ENCODE measurements at regions not wholly inside any gene's neighbourhood (a gene's known extent, or its start where the extent isn't known, plus 50 kb on each side); places are given as distances from the start of the nearest gene placed in this dataset.
"Not testable (repeated sequence)": the region's sequence is repeated elsewhere in the genome, so short reads cannot be mapped to it uniquely, and the experiment has no call there.

- 46% methylated on average over 2 of the region's 2 CpGs for WGBS
- intact Hi-C loops (cut with DNase I): no loop called here
These were observed 251.8 kb upstream of the NETO1 start for GRCh38 chr18:73119574-73119973.

GRCh38 chr18:73118121-73118816, 250.5 kb upstream of the NETO1 start:
- no peak overlapping the region for H3K4me3 ChIP-seq
- intact Hi-C loops (cut with DNase I): no loop called here
- TF ChIP-seq EP300 (IDR thresholded peaks at IDR 0.05): no peak
- 63% methylated on average over 3 of the region's 3 CpGs for WGBS
- H3K27me3 ChIP-seq: no peaks in the 10 kb centered on the region
- no peaks in the 10 kb centered on the region for H3K36me3 ChIP-seq
- DNase-seq (ENCODE audit: extremely low spot score): no peak
- H3K9me3 ChIP-seq: no peaks in the 10 kb centered on the region
- no peaks in the 10 kb centered on the region for H3K4me1 ChIP-seq
- no peak overlapping the region for H3K27ac ChIP-seq (replicated peaks in 1 of 4)

More at GRCh38 chr18:73119574-73119973, 251.8 kb upstream of the NETO1 start:
- DNase-seq (ENCODE audit: extremely low spot score): no peak
- H3K9me3 ChIP-seq: no peaks in the 10 kb centered on the region
- no peaks in the 10 kb centered on the region for H3K27me3 ChIP-seq
- H3K27ac ChIP-seq (replicated peaks in 1 of 4): no peak overlapping the region
- no peak overlapping the region for H3K4me3 ChIP-seq
- no peaks in the 10 kb centered on the region for H3K4me1 ChIP-seq
- H3K36me3 ChIP-seq: no peaks in the 10 kb centered on the region
- TF ChIP-seq EP300 (IDR thresholded peaks at IDR 0.05) (no peak), POLR2A (IDR thresholded peaks at IDR 0.05; ENCODE audit: low read depth) (no peak), POLR2AphosphoS5 (IDR thresholded peaks at IDR 0.05) (no peak), CTCF (IDR thresholded peaks at IDR 0.05) (no peak)

GRCh38 chr18:73110307-73110706, 242.5 kb upstream of the NETO1 start:
- intact Hi-C loops (cut with DNase I): no loop called here
- Histone ChIP-seq H3K4me3 (no peak overlapping the region), H3K9me3 (no peaks in the 10 kb centered on the region), H3K4me1 (no peaks in the 10 kb centered on the region), H3K27me3 (no peaks in the 10 kb centered on the region), H3K27ac (replicated peaks in 1 of 4) (no peak overlapping the region), H3K36me3 (no peaks in the 10 kb centered on the region)
- WGBS: 68% methylated on average over 3 of the region's 3 CpGs
- TF ChIP-seq POLR2AphosphoS5 (IDR thresholded peaks at IDR 0.05): no peak
- TF ChIP-seq CTCF (IDR thresholded peaks at IDR 0.05): no peak
- TF ChIP-seq EP300 (IDR thresholded peaks at IDR 0.05): no peak
- TF ChIP-seq POLR2A (IDR thresholded peaks at IDR 0.05; ENCODE audit: low read depth): no peak
- DNase-seq (ENCODE audit: extremely low spot score): no peak

- DNase-seq (ENCODE audit: extremely low spot score): no peak
- H3K27me3 ChIP-seq: no peaks in the 10 kb centered on the region
- no peak for TF ChIP-seq POLR2AphosphoS5 (IDR thresholded peaks at IDR 0.05)
- TF ChIP-seq POLR2A (IDR thresholded peaks at IDR 0.05; ENCODE audit: low read depth): no peak
- no peak for TF ChIP-seq EP300 (IDR thresholded peaks at IDR 0.05)
- no peak for TF ChIP-seq CTCF (IDR thresholded peaks at IDR 0.05)
- intact Hi-C loops (cut with DNase I): no loop called here
- H3K4me3 ChIP-seq: no peak overlapping the region
- no peaks in the 10 kb centered on the region for H3K36me3 ChIP-seq
- no peak overlapping the region for H3K27ac ChIP-seq (replicated peaks in 1 of 4)
- no peaks in the 10 kb centered on the region for H3K9me3 ChIP-seq
- no peaks in the 10 kb centered on the region for H3K4me1 ChIP-seq
- WGBS: 84% methylated on average over 4 of the region's 4 CpGs
These were observed 234.2 kb upstream of the NETO1 start for GRCh38 chr18:73101977-73102376.

GRCh38 chr18:73101491-73101890, 233.7 kb upstream of the NETO1 start:
- H3K9me3 ChIP-seq; H3K27me3 ChIP-seq; H3K4me1 ChIP-seq; H3K36me3 ChIP-seq; H3K4me3 ChIP-seq; DNase-seq (ENCODE audit: extremely low spot score); H3K27ac ChIP-seq (replicated peaks in 1 of 4); intact Hi-C loops (cut with DNase I): not testable (repeated sequence)
- 74% methylated on average over 6 of the region's 6 CpGs for WGBS

- Histone ChIP-seq H3K27me3 (no peaks in the 10 kb centered on the region), H3K4me1 (no peaks in the 10 kb centered on the region), H3K9me3 (no peaks in the 10 kb centered on the region), H3K36me3 (no peaks in the 10 kb centered on the region), H3K27ac (replicated peaks in 1 of 4) (no peak overlapping the region), H3K4me3 (no peak overlapping the region)
- 68% methylated on average over 2 of the region's 2 CpGs for WGBS
- TF ChIP-seq EP300 (IDR thresholded peaks at IDR 0.05): no peak
- no peak for TF ChIP-seq POLR2A (IDR thresholded peaks at IDR 0.05; ENCODE audit: low read depth)
- TF ChIP-seq CTCF (IDR thresholded peaks at IDR 0.05): no peak
- TF ChIP-seq POLR2AphosphoS5 (IDR thresholded peaks at IDR 0.05): no peak
- intact Hi-C loops (cut with DNase I): no loop called here
- no peak for DNase-seq (ENCODE audit: extremely low spot score)
These were observed 232.0 kb upstream of the NETO1 start for GRCh38 chr18:73099759-73100158.
